ENCODE measurements at regions not wholly inside any gene's neighbourhood (a gene's known extent, or its start where the extent isn't known, plus 50 kb on each side); places are given as distances from the start of the nearest gene placed in this dataset.

DNA sequence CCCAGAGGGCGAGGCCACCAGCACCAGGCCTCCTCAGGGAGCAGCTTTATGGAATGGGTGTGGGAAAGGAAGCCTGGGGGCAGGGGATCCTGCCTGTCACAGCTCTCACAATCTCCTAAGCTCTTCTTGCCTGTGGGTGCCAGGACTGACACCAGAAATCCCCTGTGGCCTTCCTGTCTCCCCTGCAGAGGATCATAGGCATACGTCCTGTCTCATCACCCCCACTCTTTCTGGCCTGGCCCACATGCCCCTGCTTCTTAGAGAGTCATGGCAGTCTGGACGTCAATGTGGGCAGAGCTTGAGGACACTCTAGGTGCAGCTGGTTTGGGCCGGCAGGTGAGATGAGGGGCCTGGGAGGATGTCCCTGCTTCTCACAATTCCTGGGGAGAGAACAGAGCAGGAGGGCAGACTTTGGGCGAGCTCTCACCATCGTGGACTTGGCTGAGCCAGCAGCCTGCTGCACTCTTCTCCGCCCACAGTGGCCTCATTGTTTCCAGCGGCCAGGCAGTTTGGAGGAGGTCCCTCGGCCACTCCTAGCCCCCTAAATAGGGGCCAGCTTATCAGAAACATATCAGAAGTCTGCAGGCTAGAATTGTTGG lies 67.3 kb upstream of the ZFR start:
- no peaks in the 10 kb centered on the region for H3K9me3 ChIP-seq
- no peaks in the 10 kb centered on the region for H3K27me3 ChIP-seq
- H3K4me1 ChIP-seq, result no peaks in the 10 kb centered on the region
- H3K4me3 ChIP-seq (ENCODE audit: low read depth, low read length), result no peak overlapping the region
- TF ChIP-seq, protein P1, sequence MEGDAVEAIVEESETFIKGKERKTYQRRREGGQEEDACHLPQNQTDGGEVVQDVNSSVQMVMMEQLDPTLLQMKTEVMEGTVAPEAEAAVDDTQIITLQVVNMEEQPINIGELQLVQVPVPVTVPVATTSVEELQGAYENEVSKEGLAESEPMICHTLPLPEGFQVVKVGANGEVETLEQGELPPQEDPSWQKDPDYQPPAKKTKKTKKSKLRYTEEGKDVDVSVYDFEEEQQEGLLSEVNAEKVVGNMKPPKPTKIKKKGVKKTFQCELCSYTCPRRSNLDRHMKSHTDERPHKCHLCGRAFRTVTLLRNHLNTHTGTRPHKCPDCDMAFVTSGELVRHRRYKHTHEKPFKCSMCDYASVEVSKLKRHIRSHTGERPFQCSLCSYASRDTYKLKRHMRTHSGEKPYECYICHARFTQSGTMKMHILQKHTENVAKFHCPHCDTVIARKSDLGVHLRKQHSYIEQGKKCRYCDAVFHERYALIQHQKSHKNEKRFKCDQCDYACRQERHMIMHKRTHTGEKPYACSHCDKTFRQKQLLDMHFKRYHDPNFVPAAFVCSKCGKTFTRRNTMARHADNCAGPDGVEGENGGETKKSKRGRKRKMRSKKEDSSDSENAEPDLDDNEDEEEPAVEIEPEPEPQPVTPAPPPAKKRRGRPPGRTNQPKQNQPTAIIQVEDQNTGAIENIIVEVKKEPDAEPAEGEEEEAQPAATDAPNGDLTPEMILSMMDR (IDR thresholded peaks at IDR 0.05; ENCODE audit: low read depth, low read length), result no peak
- no peak for DNase-seq
- no peaks in the 10 kb centered on the region for H3K36me3 ChIP-seq

DNA sequence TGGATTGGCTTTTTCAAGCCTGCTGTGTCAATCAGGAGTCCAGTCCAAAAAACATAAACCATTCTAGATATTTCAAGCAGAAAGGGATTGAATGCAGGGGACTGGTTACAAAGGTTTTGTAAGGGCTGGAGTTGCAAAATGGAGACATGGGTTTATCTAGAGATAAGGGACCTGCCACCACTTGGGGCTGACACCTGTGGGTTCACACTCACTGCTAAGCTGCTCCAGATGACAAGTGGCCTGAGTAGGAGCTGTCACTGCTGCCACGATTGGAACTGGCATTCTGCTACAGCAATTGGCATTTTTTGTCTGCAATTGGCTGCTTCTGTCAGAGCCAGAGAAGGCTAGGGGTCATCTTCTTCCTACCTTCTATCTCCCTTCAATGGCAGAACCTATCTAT lies 66.3 kb upstream of the ZFR start:
- Histone ChIP-seq H3K27me3 (no peaks in the 10 kb centered on the region), H3K4me1 (peaks cover 2% of the 10 kb centered on the region), H3K4me3 (ENCODE audit: low read depth, low read length) (no peak overlapping the region), H3K36me3 (no peaks in the 10 kb centered on the region), H3K9me3 (no peaks in the 10 kb centered on the region)
- TF ChIP-seq, protein P1 (IDR thresholded peaks at IDR 0.05; ENCODE audit: low read depth, low read length), result no peak
- no peak for DNase-seq

DNA sequence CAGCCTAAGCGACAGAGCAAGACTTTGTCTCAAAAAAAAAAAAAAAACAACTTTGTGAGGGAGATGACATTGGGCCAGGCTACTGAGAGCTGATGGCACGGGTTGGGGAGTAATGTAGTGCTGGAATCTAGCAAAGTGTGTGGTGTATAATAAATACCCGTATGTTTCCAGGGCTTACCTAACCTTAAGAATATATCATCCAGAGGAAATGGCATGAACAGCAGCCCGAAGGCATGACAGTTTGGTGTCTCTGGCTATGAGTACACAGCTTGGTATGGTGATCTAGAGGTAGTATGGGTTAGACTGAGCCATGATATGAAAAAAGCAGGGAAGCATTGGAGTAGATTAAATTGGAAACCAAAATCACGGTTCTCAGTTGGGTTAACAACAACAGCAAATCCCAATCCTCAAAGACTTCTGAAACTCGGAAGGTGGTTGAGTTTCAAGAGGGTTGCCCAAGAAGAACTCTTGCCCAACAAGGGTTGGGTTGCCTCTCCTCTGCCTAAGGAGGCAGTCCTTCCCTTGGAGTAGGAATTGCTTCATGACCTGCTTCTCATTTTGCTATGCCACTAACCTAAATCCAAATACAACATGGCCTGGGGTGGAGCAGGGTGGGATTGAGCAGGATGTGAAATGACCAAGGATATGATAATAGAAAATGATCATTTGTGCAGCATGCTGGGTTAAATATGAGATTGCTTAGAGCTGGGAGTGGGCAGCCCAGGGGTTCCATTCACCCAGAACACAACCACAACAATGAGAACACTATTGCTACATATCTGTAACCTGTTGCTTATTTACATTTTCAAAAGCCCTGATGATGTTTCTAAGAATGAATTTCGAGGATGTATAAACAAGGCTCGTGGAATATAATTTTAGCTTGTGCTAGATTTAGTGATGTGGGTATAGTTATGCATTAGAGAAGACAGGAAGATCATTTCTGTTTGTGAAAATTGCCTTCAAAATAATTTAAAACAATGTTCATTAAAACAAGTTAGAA lies 64.6 kb upstream of the ZFR start:
- Histone ChIP-seq H3K4me1 (peaks cover 16% of the 10 kb centered on the region), H3K27me3 (no peaks in the 10 kb centered on the region), H3K4me3 (ENCODE audit: low read depth, low read length) (no peak overlapping the region), H3K9me3 (no peaks in the 10 kb centered on the region), H3K36me3 (no peaks in the 10 kb centered on the region)
- TF ChIP-seq, protein P1 (IDR thresholded peaks at IDR 0.05; ENCODE audit: low read depth, low read length), result no peak
- DNase-seq, result no peak

DNA sequence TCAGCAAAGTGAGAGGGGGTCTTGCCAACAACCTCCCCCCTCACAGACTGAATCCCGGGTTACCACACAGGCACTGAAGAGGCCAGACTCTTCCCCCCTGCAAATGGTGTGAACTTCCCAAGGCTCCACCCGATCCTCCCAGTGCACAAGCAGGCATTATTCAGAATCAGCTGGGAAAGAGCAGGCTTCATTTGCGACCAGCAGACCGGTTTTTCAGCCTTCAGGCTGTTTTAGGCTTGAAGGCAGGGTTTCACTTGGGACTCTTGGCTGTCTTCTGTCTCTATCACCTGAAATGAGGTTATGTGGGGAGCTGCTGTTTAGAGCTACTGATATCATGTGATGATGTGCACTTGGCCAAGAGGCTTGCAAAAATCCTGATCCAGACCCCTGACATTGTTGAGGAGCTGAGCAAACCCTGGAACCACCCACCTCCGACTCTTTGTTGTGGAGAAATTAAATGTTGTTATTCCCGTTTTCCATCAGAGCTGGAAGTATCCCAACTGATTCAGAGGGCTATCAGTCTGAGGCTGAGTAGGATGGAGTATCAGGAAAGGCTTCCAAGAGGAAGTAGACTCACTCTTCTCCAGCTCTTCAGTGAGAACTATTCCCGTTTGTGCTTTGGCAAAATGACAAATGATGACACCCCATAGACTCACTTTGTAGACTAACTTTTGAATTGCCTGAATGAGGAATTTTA lies 63.3 kb upstream of the ZFR start:
- H3K4me3 ChIP-seq (ENCODE audit: low read depth, low read length), result no peak overlapping the region
- peaks cover 16% of the 10 kb centered on the region for H3K4me1 ChIP-seq
- no peaks in the 10 kb centered on the region for H3K27me3 ChIP-seq
- H3K9me3 ChIP-seq, result no peaks in the 10 kb centered on the region
- no peaks in the 10 kb centered on the region for H3K36me3 ChIP-seq
- TF ChIP-seq, protein P1 (IDR thresholded peaks at IDR 0.05; ENCODE audit: low read depth, low read length), result no peak
- DNase-seq, result no peak

DNA sequence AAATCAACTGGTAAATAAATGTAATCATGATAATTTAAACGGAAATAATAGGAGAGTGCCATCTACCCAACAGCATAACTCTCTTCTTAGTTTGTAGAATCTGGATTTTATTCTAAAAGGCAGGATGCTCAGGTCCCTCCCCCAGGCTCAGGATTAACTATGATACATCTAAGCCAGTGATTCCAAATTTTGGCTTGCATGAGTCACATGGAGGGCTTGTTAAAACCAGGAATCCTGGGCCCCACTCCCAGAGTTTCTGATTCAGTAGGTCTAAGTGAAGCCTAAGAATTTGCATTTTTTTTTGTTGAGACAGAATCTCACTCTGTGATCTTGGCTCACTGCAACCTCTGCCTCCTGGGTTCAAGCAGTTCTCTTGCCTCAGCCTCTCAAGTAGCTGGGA lies 62.3 kb upstream of the ZFR start:
- Histone ChIP-seq H3K36me3 (no peaks in the 10 kb centered on the region), H3K4me1 (peaks cover 16% of the 10 kb centered on the region), H3K27me3 (no peaks in the 10 kb centered on the region), H3K9me3 (no peaks in the 10 kb centered on the region), H3K4me3 (ENCODE audit: low read depth, low read length) (no peak overlapping the region)
- TF ChIP-seq, protein P1 (IDR thresholded peaks at IDR 0.05; ENCODE audit: low read depth, low read length), result no peak
- DNase-seq, result no peak
